H1 (cell line): ENCODE measurements at regions not wholly inside any gene's neighbourhood (a gene's known extent, or its start where the extent isn't known, plus 50 kb on each side); places are given as distances from the start of the nearest gene placed in this dataset.

Experiments used
- CTCF ChIA-PET: fragments of 300-600 bp; sonication (Branson Sonifier 250); formaldehyde crosslinking; loops from one replicate; lab custom pipeline; 2021; ENCODE audit not compliant: partially characterized antibody; lab: Charles Lee
- POLR2A ChIA-PET: fragments of 300-600 bp; sonication (Branson Sonifier 250); formaldehyde crosslinking; loops from one replicate; lab custom pipeline; 2021; ENCODE audit warnings: inconsistent platforms; ENCODE audit not compliant: partially characterized antibody; lab: Charles Lee
- DNase-seq, 2 experiments: peaks; one replicate each; pipeline versions ENCODE4 v3.0.0 to v3.0.0-alpha.2; 2010 to 2022; ENCODE audit warnings: low spot score in 2 of 2, low read depth in 1 of 2, mixed read lengths in 1 of 2
- FAIRE-seq: peaks from 2 replicates; lab custom pipeline; 2011; peaks lifted over from hg19 to GRCh38; lab: Jason Lieb, UNC
- H2AFZ ChIP-seq: 2 replicates; pipeline ENCODE4 v1.8.1; 2012; ENCODE audit warnings: low read length, inconsistent platforms
- H2AK5ac ChIP-seq: 2 replicates; pipeline ENCODE4 v1.6.1; 2013; ENCODE audit warnings: low read depth, low read length
- H2BK120ac ChIP-seq: replicated peaks from 2 replicates; pipeline ENCODE3; 2013; ENCODE audit warnings: low read depth, low read length, inconsistent platforms
- H2BK12ac ChIP-seq: 2 replicates; pipeline ENCODE4 v1.6.1; 2013; ENCODE audit warnings: low read depth, low read length
- H2BK15ac ChIP-seq: 2 replicates; pipeline ENCODE4 v1.6.1; 2013; ENCODE audit warnings: low read length
- H2BK20ac ChIP-seq: 2 replicates; pipeline ENCODE4 v1.6.1; 2013; ENCODE audit warnings: low read length
- H2BK5ac ChIP-seq: 2 replicates; pipeline ENCODE4 v1.6.1; 2013; ENCODE audit warnings: low read depth, low read length
- H3K14ac ChIP-seq: 2 replicates; pipeline ENCODE4 v1.6.1; 2013; ENCODE audit warnings: inconsistent platforms; ENCODE audit not compliant: insufficient read length
- H3K18ac ChIP-seq: 2 replicates; pipeline ENCODE4 v1.6.1; 2013; ENCODE audit warnings: low read length; ENCODE audit errors: extremely low read depth
- H3K23ac ChIP-seq: 2 replicates; pipeline ENCODE4 v1.6.1; 2013; ENCODE audit warnings: inconsistent platforms; ENCODE audit not compliant: insufficient read length
- H3K23me2 ChIP-seq: 2 replicates; pipeline ENCODE4 v1.6.1; 2013; ENCODE audit warnings: low read depth, low read length
- H3K27ac ChIP-seq: 2 replicates; pipeline ENCODE4 v1.6.1; 2011; ENCODE audit warnings: low read depth, low read length, inconsistent platforms
- H3K27me3 ChIP-seq, 4 experiments: replicated peaks in 1 of 4; 1 replicate in 1 of 4; 2 replicates in 3 of 4; pipeline versions ENCODE4 v1.6.1 to v1.8.1; 2011 to 2013; ENCODE audit warnings: low read length in 3 of 4, mild to moderate bottlenecking in 3 of 4, inconsistent platforms in 2 of 4, mixed read lengths in 2 of 4, moderate library complexity in 1 of 4; ENCODE audit not compliant: control insufficient read depth in 3 of 4, insufficient read depth in 3 of 4; ENCODE audit errors: extremely low read depth in 1 of 4
- H3K36me3 ChIP-seq, 4 experiments: 2 replicates each; pipeline versions ENCODE4 v1.6.1 to v1.8.1; 2011 to 2013; ENCODE audit warnings: mild to moderate bottlenecking in 4 of 4, low read length in 3 of 4, moderate library complexity in 2 of 4, control low read depth in 1 of 4, inconsistent platforms in 1 of 4; ENCODE audit not compliant: insufficient read depth in 4 of 4, control insufficient read depth in 2 of 4
- H3K4ac ChIP-seq: replicated peaks from 2 replicates; pipeline ENCODE3; 2013; ENCODE audit warnings: low read length, low read depth, mixed read lengths, inconsistent platforms; ENCODE audit not compliant: insufficient read length
- H3K4me1 ChIP-seq, 4 experiments: replicated peaks in 1 of 4; 1 replicate in 1 of 4; 2 replicates in 3 of 4; pipeline versions ENCODE4 v1.6.1 to v1.8.1; 2011 to 2013; ENCODE audit warnings: low read length in 3 of 4, inconsistent platforms in 2 of 4, mixed read lengths in 1 of 4; ENCODE audit not compliant: insufficient read depth in 4 of 4, control insufficient read depth in 3 of 4
- H3K4me2 ChIP-seq, 2 experiments: 2 replicates each; pipeline versions ENCODE4 v1.6.1 to v1.8.1; 2011 to 2013; ENCODE audit warnings: low read depth in 2 of 2, low read length in 2 of 2, control low read depth in 1 of 2, inconsistent platforms in 1 of 2, mild to moderate bottlenecking in 1 of 2; ENCODE audit not compliant: insufficient read depth in 1 of 2
- H3K4me3 ChIP-seq, 4 experiments: fragments of 200-600, 300-600 bp in 1 of 4; sonication (generic), shearing (Covaris generic), sonication (Bioruptor Twin) in 1 of 4; 2 replicates each; pipeline versions ENCODE4 v1.5.1 to v1.8.1; 2011 to 2016; ENCODE audit warnings: low read length in 4 of 4, low read depth in 3 of 4, control low read depth in 2 of 4, inconsistent platforms in 2 of 4, mild to moderate bottlenecking in 2 of 4, mixed read lengths in 1 of 4, moderate library complexity in 1 of 4; ENCODE audit not compliant: insufficient read depth in 2 of 4; ENCODE audit errors: extremely low read depth in 1 of 4
- H3K56ac ChIP-seq: replicated peaks from 2 replicates; pipeline ENCODE3; 2013; ENCODE audit warnings: low read depth, mild to moderate bottlenecking, mixed read lengths, low read length, inconsistent platforms; ENCODE audit not compliant: insufficient read length
- H3K79me1 ChIP-seq: 2 replicates; pipeline ENCODE4 v1.6.1; 2013; ENCODE audit warnings: low read depth, low read length, control low read depth
- H3K79me2 ChIP-seq, 2 experiments: 2 replicates each; pipeline versions ENCODE4 v1.6.1 to v1.8.1; 2012 to 2013; ENCODE audit warnings: low read length in 2 of 2, mild to moderate bottlenecking in 2 of 2, inconsistent platforms in 1 of 2; ENCODE audit not compliant: insufficient read depth in 2 of 2, control insufficient read depth in 1 of 2
- H3K9ac ChIP-seq, 4 experiments: replicated peaks in 1 of 4; 1 replicate in 1 of 4; 2 replicates in 3 of 4; pipeline versions ENCODE4 v1.6.1 to v1.8.1; 2011 to 2013; ENCODE audit warnings: low read depth in 3 of 4, low read length in 3 of 4, control low read depth in 2 of 4, mild to moderate bottlenecking in 2 of 4, moderate library complexity in 2 of 4, inconsistent platforms in 1 of 4; ENCODE audit errors: extremely low read depth in 1 of 4
- H3K9me3 ChIP-seq, 2 experiments: 2 replicates each; pipeline versions ENCODE4 v1.6.1 to v1.8.1; 2012 to 2013; ENCODE audit warnings: mild to moderate bottlenecking in 2 of 2, moderate library complexity in 2 of 2, control low read depth in 1 of 2, inconsistent platforms in 1 of 2, low read depth in 1 of 2, low read length in 1 of 2, mixed read lengths in 1 of 2; ENCODE audit not compliant: insufficient read depth in 2 of 2
- H4K20me1 ChIP-seq, 2 experiments: replicated peaks in 1 of 2; 2 replicates each; pipeline versions ENCODE3 to v1.8.1; 2011 to 2013; ENCODE audit warnings: inconsistent platforms in 2 of 2, low read length in 2 of 2, mild to moderate bottlenecking in 1 of 2; ENCODE audit not compliant: insufficient read depth in 2 of 2, control insufficient read depth in 1 of 2
- H4K5ac ChIP-seq: 2 replicates; pipeline ENCODE4 v1.6.1; 2013; ENCODE audit warnings: low read length, low read depth, mixed read lengths, inconsistent platforms; ENCODE audit not compliant: insufficient read length
- H4K8ac ChIP-seq: 2 replicates; pipeline ENCODE4 v1.8.0; 2013; ENCODE audit warnings: mild to moderate bottlenecking, moderate library complexity, low read length, inconsistent platforms; ENCODE audit not compliant: insufficient read depth; ENCODE audit errors: extremely low read depth
- H4K91ac ChIP-seq: replicated peaks from 2 replicates; pipeline ENCODE3; 2013; ENCODE audit warnings: low read length, mixed read lengths, inconsistent platforms; ENCODE audit not compliant: insufficient read length
- BRCA1 ChIP-seq: IDR thresholded peaks from 2 replicates; pipeline ENCODE4 v1.6.1; 2012; ENCODE audit warnings: low read depth, low read length, improper control_type of control experiment
- CHD2 ChIP-seq: IDR thresholded peaks from 2 replicates; pipeline ENCODE4 v1.6.1; 2012; ENCODE audit warnings: low read length, improper control_type of control experiment
- MAFK ChIP-seq: IDR thresholded peaks from 2 replicates; pipeline ENCODE4 v1.6.1; 2012; ENCODE audit warnings: low read depth, mild to moderate bottlenecking, improper control_type of control experiment, low read length
- SIRT6 ChIP-seq: IDR thresholded peaks from one replicate; pipeline ENCODE4 v1.7.1; 2012; ENCODE audit warnings: low read length, inconsistent platforms
- WGBS, 2 experiments: shearing (Covaris generic) in 1 of 2; methylation state at CpG; one replicate each; pipeline versions ENCODE4 v1.1.6 to v1.1.7; 2013 to 2015; ENCODE audit warnings: low lambda C conversion rate in 2 of 2, mixed read lengths in 2 of 2, inconsistent platforms in 1 of 2, low coverage in 1 of 2, missing lambda C conversion rate in 1 of 2; ENCODE audit not compliant: insufficient replicate concordance in 2 of 2, insufficient coverage in 1 of 2, insufficient read length in 1 of 2; ENCODE audit errors: extremely low coverage in 1 of 2, missing lambda C conversion rate in 1 of 2; 5-methylcytosine and 5-hydroxymethylcytosine counted together

- H3K79me2 ChIP-seq: no peaks in the 10 kb centered on the region
- H3K9ac ChIP-seq: no peak overlapping the region
- H4K20me1 ChIP-seq: peaks cover 0 to 2% of the 10 kb centered on the region in 2 experiments
- H3K79me1 ChIP-seq: no peaks in the 10 kb centered on the region
- H3K56ac ChIP-seq: no peak overlapping the region
- CTCF ChIA-PET: interaction anchor here (1.3 to 1.5 kb wide), 2 partner anchors 8 to 49 kb away, joined by 5 to 10 read pairs; no protein-coding TSS in a partner anchor
- no peak overlapping the region for H2AFZ ChIP-seq
- H2BK120ac ChIP-seq: no peak overlapping the region
- H3K4ac ChIP-seq: no peak overlapping the region
- POLR2A ChIA-PET: interaction anchor here (1.2 kb wide), 1 partner anchor 50 kb away, joined by 3 read pairs; no protein-coding TSS in a partner anchor
- TF ChIP-seq SIRT6: no peak
- no peak for TF ChIP-seq CHD2
- TF ChIP-seq MAFK: no peak
- TF ChIP-seq BRCA1: no peak
- no peak overlapping the region for H3K4me2 ChIP-seq
- H2BK12ac ChIP-seq: no peak overlapping the region
- peak overlapping the region; percentile 9; the same call in 1 of the 2 replicates for H4K8ac ChIP-seq
- no peak overlapping the region for H2BK5ac ChIP-seq
- H3K23ac ChIP-seq: no peak overlapping the region
- no peak for DNase-seq
- no peak overlapping the region for H4K5ac ChIP-seq
- no peak overlapping the region for H3K18ac ChIP-seq
- no peaks in the 10 kb centered on the region; a peak in 1 of 8 replicates for H3K36me3 ChIP-seq
- no peaks in the 10 kb centered on the region for H3K23me2 ChIP-seq
- H3K9me3 ChIP-seq: no peaks in the 10 kb centered on the region
- peaks cover 4 to 9% (median 7%) of the 10 kb centered on the region in 4 experiments for H3K4me1 ChIP-seq
- no peak overlapping the region; the same call in 1 of the 2 replicates for H2BK20ac ChIP-seq
- H3K27ac ChIP-seq: no peak overlapping the region
- H2AK5ac ChIP-seq: no peak overlapping the region
- no peak overlapping the region for H3K14ac ChIP-seq
- no peak overlapping the region for H3K4me3 ChIP-seq
- FAIRE-seq: no peak
- H4K91ac ChIP-seq: no peak overlapping the region
- WGBS, 2 experiments: 91% methylated on average over 4 of the region's 4 CpGs; no CpG with 5 or more reads in 1 of the 2 experiments
- H3K27me3 ChIP-seq: no peaks in the 10 kb centered on the region
- no peak overlapping the region for H2BK15ac ChIP-seq
Observed at GRCh38 chr15:62790546-62790945, 252.0 kb upstream of the TPM1 start.
